Thyroid gland (tissue), 4 donors: ENCODE measurements at regions not wholly inside any gene's neighbourhood (a gene's known extent, or its start where the extent isn't known, plus 50 kb on each side); places are given as distances from the start of the nearest gene placed in this dataset.

Source experiments
- POLR2A ChIP-seq, 2 donors: fragments of 450-650 bp; IDR thresholded peaks; one replicate each; pipeline ENCODE4 v1.6.1; 2017; ENCODE audit warnings: antibody characterized with exemption in 2 of 2, mild to moderate bottlenecking in 2 of 2, moderate library complexity in 1 of 2
- TF ChIP-seq, protein P1 (sequence below), 6 experiments: fragments of 200-600 bp in 3 of 6; fragments of 450-650 bp in 3 of 6; sonication (generic) in 3 of 6; IDR thresholded peaks; one replicate each; pipeline ENCODE4 v1.5.1; 2016 to 2019; ENCODE audit warnings: antibody characterized with exemption in 6 of 6, mild to moderate bottlenecking in 2 of 6, inconsistent platforms in 1 of 6, moderate library complexity in 1 of 6

DNA sequence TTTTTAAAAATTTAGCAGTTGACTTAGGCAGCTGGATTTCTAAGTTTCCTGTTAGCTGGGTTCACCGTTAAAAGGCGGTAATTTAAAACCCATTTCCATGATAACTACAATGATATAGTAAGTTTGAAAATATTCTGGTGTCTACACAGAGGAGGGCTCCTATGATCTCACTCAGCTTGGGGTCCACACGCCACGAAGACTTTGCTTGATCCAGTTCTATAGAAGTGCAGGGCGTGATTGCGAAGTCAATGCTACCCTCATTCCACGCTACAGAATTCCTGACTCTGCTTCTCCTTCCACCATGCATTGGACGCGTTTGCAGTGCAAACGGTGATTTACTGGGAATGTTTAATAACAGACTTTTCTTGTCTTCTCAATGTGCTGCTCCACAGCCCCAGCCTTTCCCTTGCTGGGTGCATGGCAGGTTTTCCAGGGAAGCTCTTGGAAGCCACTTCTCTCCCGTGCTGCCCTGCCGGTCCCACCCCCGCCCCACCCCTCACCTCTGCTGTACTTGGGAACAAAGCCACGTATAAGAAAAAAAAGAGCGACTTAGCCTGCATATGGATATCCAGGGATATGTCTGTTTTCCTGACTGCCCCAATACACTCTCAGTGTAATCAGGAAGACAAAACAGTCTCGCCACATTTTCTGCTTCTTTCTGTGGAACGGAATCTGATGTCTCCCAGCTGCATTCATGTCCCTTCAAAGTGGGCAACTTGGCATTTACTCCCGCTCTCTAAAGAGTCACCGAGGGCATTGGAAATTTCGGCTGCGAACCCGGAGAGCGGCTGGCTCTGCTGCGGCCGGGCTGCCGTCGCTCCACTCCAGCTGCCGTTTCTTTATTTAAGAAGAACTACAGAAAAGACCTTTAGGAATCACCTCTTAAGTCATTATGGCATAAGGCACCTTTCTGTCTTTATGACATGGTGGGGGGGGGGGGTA, 434.4 kb upstream of the MGMT start:
- TF ChIP-seq POLR2A (IDR thresholded peaks at IDR 0.05) = no peak
- TF ChIP-seq, protein P1, sequence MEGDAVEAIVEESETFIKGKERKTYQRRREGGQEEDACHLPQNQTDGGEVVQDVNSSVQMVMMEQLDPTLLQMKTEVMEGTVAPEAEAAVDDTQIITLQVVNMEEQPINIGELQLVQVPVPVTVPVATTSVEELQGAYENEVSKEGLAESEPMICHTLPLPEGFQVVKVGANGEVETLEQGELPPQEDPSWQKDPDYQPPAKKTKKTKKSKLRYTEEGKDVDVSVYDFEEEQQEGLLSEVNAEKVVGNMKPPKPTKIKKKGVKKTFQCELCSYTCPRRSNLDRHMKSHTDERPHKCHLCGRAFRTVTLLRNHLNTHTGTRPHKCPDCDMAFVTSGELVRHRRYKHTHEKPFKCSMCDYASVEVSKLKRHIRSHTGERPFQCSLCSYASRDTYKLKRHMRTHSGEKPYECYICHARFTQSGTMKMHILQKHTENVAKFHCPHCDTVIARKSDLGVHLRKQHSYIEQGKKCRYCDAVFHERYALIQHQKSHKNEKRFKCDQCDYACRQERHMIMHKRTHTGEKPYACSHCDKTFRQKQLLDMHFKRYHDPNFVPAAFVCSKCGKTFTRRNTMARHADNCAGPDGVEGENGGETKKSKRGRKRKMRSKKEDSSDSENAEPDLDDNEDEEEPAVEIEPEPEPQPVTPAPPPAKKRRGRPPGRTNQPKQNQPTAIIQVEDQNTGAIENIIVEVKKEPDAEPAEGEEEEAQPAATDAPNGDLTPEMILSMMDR (IDR thresholded peaks at IDR 0.05) = no peak
